MM.1S (cell line): ENCODE measurements at regions not wholly inside any gene's neighbourhood (a gene's known extent, or its start where the extent isn't known, plus 50 kb on each side); places are given as distances from the start of the nearest gene placed in this dataset.

Experiments used
- EZH2 ChIP-seq: fragments of 300-600 bp; sonication (generic); optimal IDR thresholded peaks from 2 replicates; pipeline ENCODE3; 2017; ENCODE audit warnings: low read depth, mild to moderate bottlenecking, antibody characterized with exemption, low read length, mixed read lengths
- TF ChIP-seq, protein P1 (sequence below): fragments of 300-600 bp; sonication (generic); IDR thresholded peaks from 2 replicates; pipeline ENCODE4 v1.5.1; 2016; ENCODE audit warnings: antibody characterized with exemption, low read length, mixed read lengths

DNA sequence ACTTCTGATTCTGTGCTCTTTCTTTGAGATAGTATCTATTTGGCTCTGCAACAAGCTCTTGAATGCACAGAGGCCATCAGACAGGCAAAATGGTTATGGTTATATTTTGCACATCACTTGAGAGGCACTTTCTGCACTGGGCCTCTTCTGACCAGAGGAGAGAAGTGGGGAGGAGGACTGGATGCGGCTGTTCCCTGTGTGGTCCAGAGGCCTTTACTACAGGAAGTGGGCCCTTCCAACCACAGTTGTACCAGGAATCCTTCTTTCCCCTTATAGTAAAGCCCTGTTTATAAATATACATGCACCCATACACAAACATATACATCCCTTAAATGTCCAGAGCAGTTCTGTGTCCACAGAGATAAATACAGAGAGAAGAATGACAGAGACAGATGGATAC, 182.7 kb upstream of the HHIP start:
- TF ChIP-seq, protein P1, sequence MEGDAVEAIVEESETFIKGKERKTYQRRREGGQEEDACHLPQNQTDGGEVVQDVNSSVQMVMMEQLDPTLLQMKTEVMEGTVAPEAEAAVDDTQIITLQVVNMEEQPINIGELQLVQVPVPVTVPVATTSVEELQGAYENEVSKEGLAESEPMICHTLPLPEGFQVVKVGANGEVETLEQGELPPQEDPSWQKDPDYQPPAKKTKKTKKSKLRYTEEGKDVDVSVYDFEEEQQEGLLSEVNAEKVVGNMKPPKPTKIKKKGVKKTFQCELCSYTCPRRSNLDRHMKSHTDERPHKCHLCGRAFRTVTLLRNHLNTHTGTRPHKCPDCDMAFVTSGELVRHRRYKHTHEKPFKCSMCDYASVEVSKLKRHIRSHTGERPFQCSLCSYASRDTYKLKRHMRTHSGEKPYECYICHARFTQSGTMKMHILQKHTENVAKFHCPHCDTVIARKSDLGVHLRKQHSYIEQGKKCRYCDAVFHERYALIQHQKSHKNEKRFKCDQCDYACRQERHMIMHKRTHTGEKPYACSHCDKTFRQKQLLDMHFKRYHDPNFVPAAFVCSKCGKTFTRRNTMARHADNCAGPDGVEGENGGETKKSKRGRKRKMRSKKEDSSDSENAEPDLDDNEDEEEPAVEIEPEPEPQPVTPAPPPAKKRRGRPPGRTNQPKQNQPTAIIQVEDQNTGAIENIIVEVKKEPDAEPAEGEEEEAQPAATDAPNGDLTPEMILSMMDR, result no peak
- no peak for TF ChIP-seq EZH2
